OCI-LY3 (cell line): ENCODE measurements at regions not wholly inside any gene's neighbourhood (a gene's known extent, or its start where the extent isn't known, plus 50 kb on each side); places are given as distances from the start of the nearest gene placed in this dataset.

ENCODE experiments used
- H2AFZ ChIP-seq: fragments of 200-600, 300-600 bp; shearing (Covaris generic); 2 replicates; pipeline ENCODE4 v1.6.0; 2014; ENCODE audit warnings: antibody characterized with exemption, low read depth, low read length
- H3K27ac ChIP-seq: fragments of 200-600, 300-600 bp; sonication (generic); 2 replicates; pipeline ENCODE4 v1.5.1; 2014; ENCODE audit warnings: mild to moderate bottlenecking, low read length, moderate library complexity, mixed read lengths
- H3K27me3 ChIP-seq: fragments of 200-600, 300-600 bp; sonication (generic); 2 replicates; pipeline ENCODE4 v1.6.1; 2014; ENCODE audit warnings: low read depth, low read length, mixed read lengths
- H3K36me3 ChIP-seq: fragments of 200-600, 300-600 bp; sonication (generic); replicated peaks from 2 replicates; pipeline ENCODE3; 2014; ENCODE audit warnings: low read depth, low read length, mixed read lengths
- H3K4me1 ChIP-seq: fragments of 300-600, 200-600 bp; sonication (generic); 2 replicates; pipeline ENCODE4 v1.6.1; 2014; ENCODE audit warnings: low read length, mixed read lengths
- H3K4me2 ChIP-seq: fragments of 200-600, 300-600 bp; sonication (generic); 2 replicates; pipeline ENCODE4 v1.6.1; 2014; ENCODE audit warnings: low read length, mixed read lengths
- H3K4me3 ChIP-seq: fragments of 300-600, 200-600 bp; sonication (generic); 2 replicates; pipeline ENCODE4 v1.5.1; 2014; ENCODE audit warnings: antibody characterized with exemption, mild to moderate bottlenecking, low read length, moderate library complexity
- H3K79me2 ChIP-seq: fragments of 300-600, 200-600 bp; shearing (Covaris generic); 2 replicates; pipeline ENCODE4 v1.6.1; 2014; ENCODE audit warnings: mild to moderate bottlenecking, low read length, mixed read lengths
- H3K9ac ChIP-seq: fragments of 300-600, 200-600 bp; shearing (Covaris generic); 2 replicates; pipeline ENCODE4 v1.6.0; 2014; ENCODE audit warnings: mild to moderate bottlenecking, low read length, moderate library complexity
- H3K9me3 ChIP-seq: fragments of 200-600, 300-600 bp; shearing (Covaris generic); 2 replicates; pipeline ENCODE4 v1.6.1; 2014; ENCODE audit warnings: low read length, mixed read lengths; ENCODE audit not compliant: insufficient read depth
- H4K20me1 ChIP-seq: fragments of 200-600, 300-600 bp; sonication (generic); 2 replicates; pipeline ENCODE4 v1.6.1; 2016; ENCODE audit warnings: low read length, mixed read lengths; ENCODE audit not compliant: insufficient read depth
- CTCF ChIP-seq: fragments of 200-600, 300-600 bp; sonication (generic); IDR thresholded peaks from 2 replicates; pipeline ENCODE4 v1.5.1; 2014; ENCODE audit warnings: antibody characterized with exemption, low read length, low read depth
- EZH2phosphoT487 ChIP-seq: fragments of 200-600 bp; shearing (Covaris generic); IDR thresholded peaks from 2 replicates; pipeline ENCODE4 v1.6.1; 2018; ENCODE audit warnings: antibody characterized with exemption, mixed run types, low read depth

GRCh38 chr2:183610724-183611123 is 486.5 kb downstream of the NUP35 start:
- Histone ChIP-seq H3K27ac (no peak overlapping the region), H3K9me3 (no peaks in the 10 kb centered on the region), H3K36me3 (no peaks in the 10 kb centered on the region), H4K20me1 (no peaks in the 10 kb centered on the region), H3K4me3 (no peak overlapping the region), H3K79me2 (no peaks in the 10 kb centered on the region), H3K9ac (no peak overlapping the region), H3K4me2 (no peak overlapping the region), H3K4me1 (no peaks in the 10 kb centered on the region), H3K27me3 (no peaks in the 10 kb centered on the region), H2AFZ (no peak overlapping the region)
- TF ChIP-seq EZH2phosphoT487 (no peak), CTCF (no peak)

GRCh38 chr2:183614799-183615435 is 490.7 kb downstream of the NUP35 start:
- Histone ChIP-seq H3K4me2 (no peak overlapping the region), H4K20me1 (no peaks in the 10 kb centered on the region), H3K79me2 (no peaks in the 10 kb centered on the region), H3K4me3 (no peak overlapping the region), H3K9ac (no peak overlapping the region), H3K4me1 (no peaks in the 10 kb centered on the region), H3K27me3 (no peaks in the 10 kb centered on the region), H3K27ac (no peak overlapping the region), H3K9me3 (no peaks in the 10 kb centered on the region), H3K36me3 (no peaks in the 10 kb centered on the region), H2AFZ (no peak overlapping the region)
- TF ChIP-seq EZH2phosphoT487 (no peak), CTCF (no peak)

- H3K27me3 ChIP-seq: no peaks in the 10 kb centered on the region
- H3K9ac ChIP-seq: no peak overlapping the region
- no peaks in the 10 kb centered on the region for H3K9me3 ChIP-seq
- H4K20me1 ChIP-seq: no peaks in the 10 kb centered on the region
- H3K79me2 ChIP-seq: no peaks in the 10 kb centered on the region
- no peak overlapping the region for H3K4me3 ChIP-seq
- no peaks in the 10 kb centered on the region for H3K36me3 ChIP-seq
- TF ChIP-seq CTCF: no peak
- no peak for TF ChIP-seq EZH2phosphoT487
- H2AFZ ChIP-seq: no peak overlapping the region
- no peak overlapping the region for H3K4me2 ChIP-seq
- no peak overlapping the region for H3K27ac ChIP-seq
- H3K4me1 ChIP-seq: no peaks in the 10 kb centered on the region
These were observed 499.0 kb downstream of the NUP35 start for GRCh38 chr2:183623227-183623626.

GRCh38 chr2:183630964-183631363 is 506.7 kb downstream of the NUP35 start:
- H3K79me2 ChIP-seq: no peaks in the 10 kb centered on the region
- H3K27ac ChIP-seq: no peak overlapping the region
- no peaks in the 10 kb centered on the region for H3K4me1 ChIP-seq
- H3K36me3 ChIP-seq: no peaks in the 10 kb centered on the region
- no peaks in the 10 kb centered on the region for H3K9me3 ChIP-seq
- H3K4me3 ChIP-seq: no peak overlapping the region
- H3K27me3 ChIP-seq: no peaks in the 10 kb centered on the region
- H3K9ac ChIP-seq: no peak overlapping the region
- H4K20me1 ChIP-seq: no peaks in the 10 kb centered on the region
- H3K4me2 ChIP-seq: no peak overlapping the region
- H2AFZ ChIP-seq: no peak overlapping the region
- TF ChIP-seq EZH2phosphoT487: no peak
- no peak for TF ChIP-seq CTCF
